IMR-90 (cell line): ENCODE measurements at regions not wholly inside any gene's neighbourhood (a gene's known extent, or its start where the extent isn't known, plus 50 kb on each side); places are given as distances from the start of the nearest gene placed in this dataset.

Experiments
- POLR2A ChIP-seq: IDR thresholded peaks from 2 replicates; pipeline ENCODE4 v1.6.1; 2012; ENCODE audit warnings: mild to moderate bottlenecking, low read depth, low read length
- TF ChIP-seq, protein P1 (sequence below): conservative IDR thresholded peaks from 2 replicates; pipeline ENCODE4 v1.5.1; 2012; ENCODE audit warnings: mild to moderate bottlenecking, low read depth, low read length, improper control_type of control experiment
- TF ChIP-seq, protein P2 (sequence below): fragments of 150-350 bp; IDR thresholded peaks from 2 replicates; pipeline ENCODE4 v1.6.1; 2017; ENCODE audit warnings: mild to moderate bottlenecking, antibody characterized with exemption, low read length, low read depth

DNA sequence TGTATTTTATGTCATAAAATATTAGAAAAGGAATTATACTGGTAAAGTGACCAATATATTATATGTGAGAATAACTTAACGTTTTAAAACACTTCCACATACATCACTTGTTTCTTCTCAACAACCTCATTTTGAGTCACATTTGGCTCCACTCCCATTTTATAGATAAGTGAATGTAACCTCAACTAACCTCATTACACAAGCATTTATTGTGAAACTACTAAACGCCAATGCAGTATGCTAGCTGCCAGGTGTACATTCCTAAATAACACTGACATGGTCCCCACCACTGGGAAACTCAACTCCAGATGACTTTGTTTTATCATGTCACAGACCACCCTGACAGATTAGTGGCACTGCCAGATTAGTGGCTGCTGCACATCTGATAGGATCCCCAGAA lies 249.7 kb upstream of the CNTN4 start:
- TF ChIP-seq, protein P1, sequence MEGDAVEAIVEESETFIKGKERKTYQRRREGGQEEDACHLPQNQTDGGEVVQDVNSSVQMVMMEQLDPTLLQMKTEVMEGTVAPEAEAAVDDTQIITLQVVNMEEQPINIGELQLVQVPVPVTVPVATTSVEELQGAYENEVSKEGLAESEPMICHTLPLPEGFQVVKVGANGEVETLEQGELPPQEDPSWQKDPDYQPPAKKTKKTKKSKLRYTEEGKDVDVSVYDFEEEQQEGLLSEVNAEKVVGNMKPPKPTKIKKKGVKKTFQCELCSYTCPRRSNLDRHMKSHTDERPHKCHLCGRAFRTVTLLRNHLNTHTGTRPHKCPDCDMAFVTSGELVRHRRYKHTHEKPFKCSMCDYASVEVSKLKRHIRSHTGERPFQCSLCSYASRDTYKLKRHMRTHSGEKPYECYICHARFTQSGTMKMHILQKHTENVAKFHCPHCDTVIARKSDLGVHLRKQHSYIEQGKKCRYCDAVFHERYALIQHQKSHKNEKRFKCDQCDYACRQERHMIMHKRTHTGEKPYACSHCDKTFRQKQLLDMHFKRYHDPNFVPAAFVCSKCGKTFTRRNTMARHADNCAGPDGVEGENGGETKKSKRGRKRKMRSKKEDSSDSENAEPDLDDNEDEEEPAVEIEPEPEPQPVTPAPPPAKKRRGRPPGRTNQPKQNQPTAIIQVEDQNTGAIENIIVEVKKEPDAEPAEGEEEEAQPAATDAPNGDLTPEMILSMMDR, result no peak
- TF ChIP-seq POLR2A, result no peak
- TF ChIP-seq, protein P2, sequence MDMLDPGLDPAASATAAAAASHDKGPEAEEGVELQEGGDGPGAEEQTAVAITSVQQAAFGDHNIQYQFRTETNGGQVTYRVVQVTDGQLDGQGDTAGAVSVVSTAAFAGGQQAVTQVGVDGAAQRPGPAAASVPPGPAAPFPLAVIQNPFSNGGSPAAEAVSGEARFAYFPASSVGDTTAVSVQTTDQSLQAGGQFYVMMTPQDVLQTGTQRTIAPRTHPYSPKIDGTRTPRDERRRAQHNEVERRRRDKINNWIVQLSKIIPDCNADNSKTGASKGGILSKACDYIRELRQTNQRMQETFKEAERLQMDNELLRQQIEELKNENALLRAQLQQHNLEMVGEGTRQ, result no peak
